GM18498 (cell line): ENCODE measurements at regions not wholly inside any gene's neighbourhood (a gene's known extent, or its start where the extent isn't known, plus 50 kb on each side); places are given as distances from the start of the nearest gene placed in this dataset.

Experiments
- ATAC-seq: cut with Tn5 transposase; IDR thresholded peaks from one replicate; pipeline ENCODE4 v1.9.1; 2021; ENCODE audit warnings: mild to moderate bottlenecking, moderate library complexity; ENCODE audit not compliant: unreplicated experiment

- ATAC-seq, result no peak
These were observed 105.7 kb upstream of the INHBA start for GRCh38 chr7:41808541-41808940.

GRCh38 chr7:41803569-41803968 lies 100.7 kb upstream of the INHBA start:
- no peak for ATAC-seq

DNA sequence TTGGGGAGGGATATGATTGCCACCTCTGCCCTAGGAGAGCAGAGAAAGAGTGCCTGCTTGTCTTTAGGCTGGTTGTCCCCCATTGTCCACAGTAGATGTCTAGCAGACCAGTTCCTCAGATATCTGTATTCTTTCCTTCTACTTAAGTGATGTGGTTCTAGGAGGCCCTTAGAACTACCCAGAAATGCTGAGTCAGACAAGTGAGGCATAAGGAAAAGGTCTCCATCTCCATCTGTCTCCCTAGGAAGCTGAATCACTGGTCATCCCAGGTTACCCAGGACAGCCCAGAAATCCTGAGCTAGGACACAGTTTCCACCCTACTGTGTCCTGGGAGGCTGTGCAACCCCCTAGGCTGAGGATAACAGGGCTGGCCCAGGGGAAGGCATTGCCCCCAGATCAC lies 93.4 kb upstream of the INHBA start:
- no peak for ATAC-seq

DNA sequence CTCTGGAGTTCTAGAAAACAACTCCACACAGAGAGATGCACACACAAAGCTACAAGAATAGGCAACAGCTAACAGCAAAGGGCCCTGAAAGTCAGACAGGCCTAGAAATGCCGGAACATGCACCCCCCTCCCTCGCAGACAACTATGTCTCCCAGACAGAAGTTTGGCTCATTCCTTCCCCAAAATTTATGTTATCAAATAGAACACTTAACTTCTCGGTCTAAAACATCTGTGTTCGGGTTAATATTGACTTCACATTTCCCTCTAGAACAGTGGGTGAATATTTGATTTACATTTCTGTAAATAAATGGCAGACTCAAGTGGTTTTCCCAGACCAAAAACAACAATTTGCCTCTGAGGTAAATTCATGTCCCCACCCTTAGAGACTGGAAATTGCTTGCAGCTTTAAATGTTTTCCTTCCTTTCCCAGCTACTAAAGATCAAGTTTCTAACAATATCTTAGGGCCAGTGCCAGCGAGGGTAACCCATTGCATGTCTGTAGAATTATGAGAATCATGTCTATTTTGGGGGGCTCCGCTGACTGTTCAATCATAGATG lies 92.5 kb upstream of the INHBA start:
- no peak for ATAC-seq

GRCh38 chr7:41793556-41793955 lies 90.7 kb upstream of the INHBA start:
- no peak for ATAC-seq

- ATAC-seq, result no peak
These were observed 89.2 kb upstream of the INHBA start for GRCh38 chr7:41792120-41792519.

DNA sequence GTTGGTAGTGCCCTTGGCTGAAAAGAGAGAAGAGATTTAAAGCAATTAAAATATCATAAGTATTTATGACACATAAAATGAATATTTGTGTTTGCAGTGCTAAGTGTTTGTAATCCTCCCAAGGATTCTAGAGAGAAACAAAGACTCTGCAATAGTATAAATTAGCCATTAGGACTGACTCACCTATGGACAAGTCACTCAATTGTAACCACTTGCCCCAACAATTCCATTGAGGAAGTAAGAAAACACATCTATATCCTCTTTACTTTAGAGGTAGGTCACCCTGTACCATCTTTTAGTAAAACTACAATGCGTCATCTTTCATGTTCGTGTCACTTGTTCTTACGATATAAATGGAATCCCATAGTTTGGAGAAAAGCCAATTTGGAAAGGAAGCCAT lies 85.7 kb upstream of the INHBA start:
- ATAC-seq, result no peak

DNA sequence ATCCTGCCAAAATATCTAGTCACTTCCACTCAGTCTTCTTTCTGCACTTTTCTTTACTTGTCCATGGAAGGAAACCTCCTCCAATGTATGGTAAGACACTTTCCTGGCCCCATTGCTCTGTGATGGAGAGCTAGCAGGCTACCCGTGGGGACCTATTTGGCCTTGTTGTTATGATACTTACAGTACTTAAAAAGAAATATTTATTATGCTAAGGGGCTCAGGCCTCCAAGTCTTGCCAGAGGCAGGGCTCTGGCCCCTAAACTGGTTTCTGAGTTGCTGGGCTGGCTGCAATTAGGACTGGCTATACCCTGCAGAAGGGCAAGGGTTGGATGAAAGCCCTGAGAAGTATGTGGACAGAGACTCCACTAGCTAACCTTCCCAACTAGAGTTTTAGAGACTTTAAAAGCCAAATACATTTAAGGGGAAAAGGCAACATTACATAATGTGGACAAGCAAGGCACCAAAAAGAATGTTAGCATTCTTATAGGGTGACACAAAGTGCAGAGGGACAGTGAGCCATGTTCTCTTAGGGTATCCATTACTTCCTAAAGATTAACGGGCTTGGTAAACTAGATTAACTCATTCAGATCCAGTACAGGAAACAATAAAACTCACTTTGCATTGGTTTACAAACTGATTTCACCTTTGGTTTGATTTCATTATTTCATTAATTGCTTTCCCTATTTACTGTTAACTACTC lies 84.9 kb upstream of the INHBA start:
- ATAC-seq, result no peak

- ATAC-seq, result no peak
These were observed 84.1 kb upstream of the INHBA start for GRCh38 chr7:41786944-41787343.

DNA sequence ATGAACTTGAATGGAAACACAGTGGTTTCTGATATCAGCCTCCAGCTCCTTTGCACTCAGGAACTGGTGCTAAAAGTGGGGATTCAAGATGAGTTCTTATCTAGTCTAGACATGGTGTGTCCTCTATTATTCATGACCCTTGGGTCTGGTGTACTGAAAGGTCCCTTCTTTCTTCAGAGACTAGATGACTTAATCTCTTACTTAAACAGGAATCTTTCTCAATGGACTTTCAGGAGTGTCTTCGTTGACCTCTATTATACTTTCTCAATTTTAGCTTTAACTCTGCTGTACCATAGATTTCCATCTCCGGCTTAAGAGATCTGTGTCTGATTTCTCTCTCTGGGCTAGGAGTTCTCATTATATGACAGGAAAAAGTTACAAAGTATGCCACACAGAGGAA lies 83.5 kb upstream of the INHBA start:
- ATAC-seq, result no peak

- no peak for ATAC-seq
These were observed 83.0 kb upstream of the INHBA start for GRCh38 chr7:41785840-41786239.

DNA sequence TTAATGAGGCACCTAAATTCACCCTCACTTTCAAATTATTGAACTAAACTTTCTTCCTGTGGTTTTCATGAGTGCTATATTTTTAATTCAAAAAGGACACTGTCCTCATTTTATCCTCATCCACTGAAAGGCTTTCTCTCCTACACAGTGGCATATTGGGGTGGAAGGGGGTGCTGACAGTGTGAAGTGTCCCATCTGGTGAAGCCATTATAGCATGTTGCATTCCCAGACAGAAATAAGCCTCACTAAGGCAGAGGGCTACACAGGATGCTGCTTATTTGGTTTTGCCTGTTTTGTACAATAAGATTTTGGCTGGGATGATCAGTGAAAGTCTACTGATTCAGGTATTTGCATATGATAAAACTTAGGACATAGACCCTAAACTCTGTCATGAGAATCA lies 82.4 kb upstream of the INHBA start:
- ATAC-seq, result no peak

DNA sequence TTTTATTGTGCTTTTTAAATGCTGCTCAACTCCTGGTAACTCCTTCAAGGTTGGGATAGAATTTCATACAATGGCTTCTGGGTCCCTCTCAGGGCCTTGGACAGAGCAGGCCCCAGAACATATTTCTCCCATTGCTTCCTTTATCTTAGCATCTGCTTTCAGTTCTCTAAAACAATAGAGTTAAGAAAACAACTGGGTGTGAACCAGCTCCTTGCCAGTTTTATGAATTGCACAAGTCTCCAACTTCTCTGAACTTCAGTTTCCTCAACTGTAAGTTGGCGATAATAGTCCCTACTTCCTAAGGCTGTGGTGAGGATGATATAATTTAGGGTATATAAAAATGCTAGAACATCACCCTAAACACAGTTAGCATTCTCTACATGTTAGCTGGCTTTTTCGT lies 77.0 kb upstream of the INHBA start:
- ATAC-seq, result no peak

DNA sequence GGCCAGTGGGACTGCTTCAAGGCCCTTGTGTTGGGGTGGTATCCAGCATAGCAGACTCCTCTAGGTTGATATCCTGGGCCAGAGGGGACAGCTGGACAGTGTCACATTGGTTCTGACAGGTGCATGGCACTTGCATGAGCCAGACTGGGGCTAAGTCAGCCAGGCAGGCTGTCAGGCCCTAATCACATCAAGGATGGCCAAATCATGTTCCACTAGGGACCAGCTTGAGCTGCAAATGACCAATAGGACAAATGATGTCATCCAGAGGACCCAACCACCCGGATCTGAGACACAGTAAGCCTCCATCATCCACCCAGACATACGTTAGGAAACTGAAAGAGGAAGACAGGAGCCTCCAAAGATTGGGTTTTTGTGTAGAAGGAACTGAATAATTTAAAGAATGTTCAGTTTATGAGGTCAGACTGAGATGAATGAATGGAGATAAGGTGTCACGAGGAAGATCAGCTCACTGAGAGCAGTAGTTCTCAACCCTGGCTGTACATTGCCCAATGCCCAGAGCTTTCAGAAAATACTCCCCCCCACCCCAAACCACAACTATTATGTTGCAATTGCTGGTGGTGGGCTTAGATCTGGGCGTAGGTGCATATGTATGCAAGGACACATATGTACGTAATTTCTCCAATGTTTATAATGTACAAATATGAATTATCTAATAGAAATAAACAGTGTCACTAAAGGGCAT lies 75.2 kb upstream of the INHBA start:
- no peak for ATAC-seq

DNA sequence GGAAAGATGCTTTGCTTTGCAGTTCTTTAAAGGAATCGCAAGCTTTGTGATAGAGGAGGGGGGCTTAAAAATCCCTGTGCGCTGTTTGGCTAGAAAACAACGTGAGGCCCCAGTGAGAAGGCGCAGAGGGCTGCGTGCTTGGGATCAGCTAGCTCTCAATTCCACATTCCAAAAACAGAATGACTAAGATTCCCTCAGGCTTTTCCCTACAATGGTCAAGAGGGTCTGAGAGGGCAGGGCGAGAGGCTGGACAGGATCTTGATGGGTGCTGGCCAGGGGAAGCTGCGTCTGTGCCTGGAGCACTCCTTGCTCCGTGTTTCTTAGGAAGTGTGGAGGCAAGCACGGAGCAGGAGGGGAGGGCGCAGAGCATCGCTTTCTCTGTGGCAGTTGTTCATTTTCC lies 72.1 kb upstream of the INHBA start:
- ATAC-seq, result no peak

DNA sequence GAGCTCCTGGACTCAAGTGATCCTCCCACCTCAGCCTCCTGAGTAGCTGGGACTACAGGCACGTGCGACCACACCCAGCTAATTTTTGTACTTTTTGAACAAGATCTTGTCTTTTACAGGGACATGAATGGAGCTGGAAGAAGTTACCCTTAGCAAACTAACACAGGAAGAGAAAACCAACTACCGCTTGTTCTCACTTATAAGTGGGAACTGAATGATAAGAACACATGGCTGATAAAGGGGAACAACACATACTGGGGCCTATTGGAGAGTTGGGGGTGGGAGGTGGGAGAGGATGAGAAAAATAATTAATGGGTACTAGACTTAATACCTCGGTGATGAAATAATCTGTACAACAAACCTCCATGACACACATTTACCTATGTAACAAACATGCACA lies 70.9 kb upstream of the INHBA start:
- no peak for ATAC-seq

DNA sequence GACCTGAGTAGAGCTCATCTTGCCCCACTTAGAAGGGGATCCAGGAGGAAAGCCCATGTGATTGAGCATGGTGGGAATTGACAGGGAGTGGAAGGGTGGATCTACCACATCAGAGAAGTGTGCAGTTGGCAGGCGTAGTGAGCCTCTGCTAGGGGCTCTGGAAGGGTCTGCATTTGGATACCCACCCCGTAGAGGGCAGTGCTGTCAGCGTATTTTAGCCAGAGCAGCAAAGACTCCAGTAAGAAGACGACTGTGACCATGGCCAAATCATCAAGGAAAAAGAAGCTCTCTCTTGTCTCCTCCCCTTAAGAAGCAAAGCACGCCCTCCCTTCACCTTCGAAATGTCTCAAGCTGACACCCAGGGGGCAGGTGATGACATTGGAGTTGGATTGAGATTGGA lies 68.8 kb upstream of the INHBA start:
- ATAC-seq, result no peak

DNA sequence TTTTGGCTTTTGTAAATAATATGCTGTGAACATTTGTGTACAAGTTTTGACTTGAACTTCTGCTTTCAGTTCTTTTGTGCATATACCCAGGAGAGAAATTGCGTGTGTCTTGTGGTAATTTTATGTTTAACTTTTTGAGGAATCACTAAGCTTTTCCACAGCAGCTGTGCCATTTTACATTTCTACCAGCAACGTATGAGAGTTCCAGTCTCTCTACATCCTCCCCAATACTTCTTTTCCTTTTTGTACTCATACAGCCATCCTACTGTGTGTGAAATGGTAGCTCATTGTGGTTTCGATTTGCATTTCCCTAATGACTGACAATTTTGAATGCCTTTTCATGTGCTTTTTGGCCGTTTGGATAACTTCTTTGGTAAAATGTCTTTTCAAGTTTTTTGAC lies 66.3 kb upstream of the INHBA start:
- ATAC-seq, result no peak

DNA sequence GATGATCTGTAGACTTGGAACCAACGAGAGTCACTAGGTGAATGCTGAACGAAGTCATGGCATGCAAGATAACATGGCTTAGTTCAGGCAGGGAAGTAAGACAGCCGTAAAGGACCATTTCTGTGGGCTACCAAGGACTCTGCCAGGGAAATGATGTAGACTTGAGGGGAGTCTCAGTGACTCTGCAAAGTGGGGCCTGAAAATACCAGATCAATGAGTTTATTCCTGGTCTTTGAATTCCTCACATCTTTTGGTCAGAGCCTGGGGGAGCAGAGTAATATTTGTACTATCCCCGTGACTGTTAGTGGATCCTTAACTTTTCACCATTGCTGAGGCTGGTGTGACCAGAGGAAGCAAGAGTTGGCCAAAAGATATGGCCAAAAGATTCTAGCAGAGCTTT lies 60.7 kb upstream of the INHBA start:
- ATAC-seq, result no peak

DNA sequence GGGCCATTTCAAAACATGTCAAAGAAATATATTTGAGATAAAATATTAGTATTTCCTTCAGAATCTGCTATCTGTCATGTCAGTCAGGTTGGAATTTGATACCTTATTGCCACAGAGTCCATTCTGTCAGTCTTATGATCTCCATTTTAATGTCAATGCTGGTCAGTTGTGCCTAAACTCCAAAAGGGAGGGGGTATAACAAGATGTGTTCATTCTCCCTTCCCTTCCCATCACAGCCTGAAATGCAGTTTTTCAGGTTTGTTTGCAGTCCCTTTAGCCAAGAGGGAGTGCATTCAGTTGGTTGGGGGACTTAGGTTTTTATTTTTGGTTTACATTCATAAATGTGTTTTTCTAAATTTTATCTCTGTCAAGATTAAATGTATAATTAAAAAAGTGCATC lies 59.8 kb upstream of the INHBA start:
- ATAC-seq, result no peak

DNA sequence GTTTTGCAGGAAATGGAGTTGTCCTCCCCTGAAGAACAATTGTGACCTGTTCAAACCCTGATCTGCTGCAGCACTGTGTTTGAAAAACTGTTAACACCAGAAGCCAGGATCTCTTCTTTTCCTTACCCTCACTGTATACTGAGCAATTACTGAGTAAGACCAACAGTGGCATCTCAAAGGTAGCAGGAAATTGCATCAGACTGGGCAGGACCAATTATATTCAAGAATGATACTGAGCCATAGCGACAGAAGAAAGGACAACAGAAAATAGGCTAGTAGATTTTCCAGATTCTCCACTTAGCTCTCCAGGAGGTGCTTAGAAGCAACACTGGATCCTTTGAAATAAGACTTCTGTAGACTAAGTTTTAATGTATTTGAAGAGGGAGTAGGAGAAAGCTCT lies 57.4 kb upstream of the INHBA start:
- ATAC-seq, result no peak

- no peak for ATAC-seq
These were observed 55.4 kb upstream of the INHBA start for GRCh38 chr7:41758321-41758720.
